Type B pancreatic cell (in vitro differentiated cells): ENCODE measurements at regions not wholly inside any gene's neighbourhood (a gene's known extent, or its start where the extent isn't known, plus 50 kb on each side); places are given as distances from the start of the nearest gene placed in this dataset.

Source experiments
- DNase-seq: peaks from one replicate; pipeline ENCODE4 v3.0.0; 2021; ENCODE audit warnings: mixed read lengths; ENCODE audit not compliant: unreplicated experiment; ENCODE audit errors: extremely low spot score
- H3K27ac Mint-ChIP-seq: 2 replicates; pipeline ENCODE4 v1.8.0; 2021; ENCODE audit warnings: mild to moderate bottlenecking, mixed read lengths
- H3K27me3 Mint-ChIP-seq: 2 replicates; pipeline ENCODE4 v1.8.0; 2021; ENCODE audit warnings: mixed read lengths
- H3K36me3 Mint-ChIP-seq: 2 replicates; pipeline ENCODE4 v1.8.0; 2021; ENCODE audit warnings: mixed read lengths
- H3K4me1 Mint-ChIP-seq: one replicate; pipeline ENCODE4 v1.8.0; 2021; ENCODE audit warnings: mixed read lengths; ENCODE audit not compliant: unreplicated experiment
- H3K4me3 Mint-ChIP-seq: 2 replicates; pipeline ENCODE4 v1.8.0; 2021; ENCODE audit warnings: mild to moderate bottlenecking, mixed read lengths
- H3K9me3 Mint-ChIP-seq: 2 replicates; pipeline ENCODE4 v1.8.0; 2021; ENCODE audit warnings: mixed read lengths
- TF ChIP-seq, protein P1 (sequence below): fragments of 200-600 bp; sonication (generic); conservative IDR thresholded peaks from 2 replicates; pipeline ENCODE4 v1.5.0; 2021; ENCODE audit warnings: antibody characterized with exemption, mild to moderate bottlenecking

DNA sequence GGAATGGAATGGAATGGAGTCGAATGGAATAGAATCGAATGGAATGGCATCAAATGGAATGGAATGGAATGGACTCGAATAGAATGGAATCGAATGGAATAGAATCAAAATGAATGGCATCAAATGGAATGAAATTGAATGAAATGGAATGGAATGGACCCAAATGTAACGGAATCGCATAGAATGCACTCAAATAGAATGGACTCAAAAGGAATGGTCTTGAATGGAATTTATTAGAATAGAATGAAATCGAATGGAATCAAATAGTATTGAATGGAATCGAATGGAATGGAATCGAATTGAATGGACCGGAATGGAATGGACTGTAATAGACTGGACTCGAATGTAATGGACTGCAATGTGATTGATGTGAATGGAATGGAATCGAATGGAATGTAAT lies 501.4 kb upstream of the WSB1 start:
- TF ChIP-seq, protein P1, sequence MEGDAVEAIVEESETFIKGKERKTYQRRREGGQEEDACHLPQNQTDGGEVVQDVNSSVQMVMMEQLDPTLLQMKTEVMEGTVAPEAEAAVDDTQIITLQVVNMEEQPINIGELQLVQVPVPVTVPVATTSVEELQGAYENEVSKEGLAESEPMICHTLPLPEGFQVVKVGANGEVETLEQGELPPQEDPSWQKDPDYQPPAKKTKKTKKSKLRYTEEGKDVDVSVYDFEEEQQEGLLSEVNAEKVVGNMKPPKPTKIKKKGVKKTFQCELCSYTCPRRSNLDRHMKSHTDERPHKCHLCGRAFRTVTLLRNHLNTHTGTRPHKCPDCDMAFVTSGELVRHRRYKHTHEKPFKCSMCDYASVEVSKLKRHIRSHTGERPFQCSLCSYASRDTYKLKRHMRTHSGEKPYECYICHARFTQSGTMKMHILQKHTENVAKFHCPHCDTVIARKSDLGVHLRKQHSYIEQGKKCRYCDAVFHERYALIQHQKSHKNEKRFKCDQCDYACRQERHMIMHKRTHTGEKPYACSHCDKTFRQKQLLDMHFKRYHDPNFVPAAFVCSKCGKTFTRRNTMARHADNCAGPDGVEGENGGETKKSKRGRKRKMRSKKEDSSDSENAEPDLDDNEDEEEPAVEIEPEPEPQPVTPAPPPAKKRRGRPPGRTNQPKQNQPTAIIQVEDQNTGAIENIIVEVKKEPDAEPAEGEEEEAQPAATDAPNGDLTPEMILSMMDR, result no peak
- no peaks in the 10 kb centered on the region for H3K9me3 Mint-ChIP-seq
- no peak overlapping the region for H3K27ac Mint-ChIP-seq
- no peaks in the 10 kb centered on the region for H3K4me1 Mint-ChIP-seq
- no peak for DNase-seq
- no peak overlapping the region for H3K4me3 Mint-ChIP-seq
- H3K27me3 Mint-ChIP-seq, result no peaks in the 10 kb centered on the region
- no peaks in the 10 kb centered on the region for H3K36me3 Mint-ChIP-seq

DNA sequence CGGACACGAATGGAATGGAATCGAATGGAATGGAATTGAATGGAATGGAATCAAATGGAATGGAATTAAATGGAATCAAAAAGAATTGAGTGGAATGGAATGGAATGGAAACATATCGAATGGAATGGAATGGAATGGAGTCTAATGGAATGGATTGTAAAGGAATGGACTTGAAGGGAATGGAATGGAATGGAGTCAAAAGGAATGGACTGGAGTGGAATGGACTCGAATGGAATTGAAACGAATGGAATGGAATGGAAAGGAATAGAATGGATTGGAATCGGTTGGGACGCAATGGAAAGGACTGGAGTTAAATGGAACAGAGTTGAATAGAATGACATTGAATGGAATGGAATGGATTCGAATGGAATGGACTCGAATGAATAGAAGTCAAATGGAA lies 486.9 kb upstream of the WSB1 start:
- H3K9me3 Mint-ChIP-seq, result no peaks in the 10 kb centered on the region
- no peaks in the 10 kb centered on the region for H3K4me1 Mint-ChIP-seq
- H3K27me3 Mint-ChIP-seq, result no peaks in the 10 kb centered on the region
- TF ChIP-seq, protein P1, result no peak
- no peaks in the 10 kb centered on the region for H3K36me3 Mint-ChIP-seq
- no peak overlapping the region for H3K4me3 Mint-ChIP-seq
- DNase-seq, result no peak
- H3K27ac Mint-ChIP-seq, result no peak overlapping the region

DNA sequence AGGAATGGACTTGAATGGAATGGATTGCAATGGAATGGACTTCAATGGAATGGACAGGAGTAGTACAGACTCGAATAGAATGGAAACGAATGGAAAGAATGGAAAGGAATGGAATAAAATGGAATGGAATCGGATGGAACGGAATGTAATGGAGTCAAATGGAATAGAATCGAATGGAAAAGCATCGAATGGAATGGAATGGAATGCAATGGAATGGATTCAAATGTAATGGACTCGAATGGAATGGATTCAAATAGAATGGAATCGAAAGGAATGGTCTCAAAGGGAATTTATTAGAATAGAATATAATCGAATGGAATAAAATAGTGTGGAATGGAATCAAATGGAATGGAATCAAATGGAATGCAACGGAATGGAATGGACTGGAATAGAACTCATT lies 484.9 kb upstream of the WSB1 start:
- TF ChIP-seq, protein P1, result no peak
- Mint-ChIP-seq H3K27me3 (no peaks in the 10 kb centered on the region), H3K4me1 (no peaks in the 10 kb centered on the region), H3K27ac (no peak overlapping the region), H3K36me3 (no peaks in the 10 kb centered on the region), H3K4me3 (no peak overlapping the region), H3K9me3 (no peaks in the 10 kb centered on the region)
- DNase-seq, result no peak

DNA sequence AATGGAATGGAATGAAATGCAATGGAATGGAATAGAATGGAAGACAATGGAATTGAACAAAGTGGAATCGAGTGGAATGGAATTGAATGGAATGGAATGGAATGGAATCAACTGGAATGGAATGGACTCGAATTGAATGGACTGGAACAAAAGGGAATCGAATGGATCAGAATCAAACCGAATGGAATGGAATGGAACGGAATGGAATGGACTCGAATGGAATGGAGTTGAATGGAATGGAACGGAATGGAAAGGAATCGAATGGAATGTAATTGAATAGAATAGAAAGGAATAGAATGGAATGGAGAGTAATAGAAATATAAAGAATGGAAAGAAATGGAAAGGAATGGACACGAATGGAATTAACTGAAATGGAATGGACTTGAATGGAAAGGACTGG lies 475.2 kb upstream of the WSB1 start:
- Mint-ChIP-seq H3K9me3 (no peaks in the 10 kb centered on the region), H3K4me3 (no peak overlapping the region), H3K27ac (no peak overlapping the region), H3K27me3 (no peaks in the 10 kb centered on the region), H3K4me1 (no peaks in the 10 kb centered on the region), H3K36me3 (no peaks in the 10 kb centered on the region)
- DNase-seq, result no peak
- TF ChIP-seq, protein P1, result no peak
